ENCODE measurements at regions not wholly inside any gene's neighbourhood (a gene's known extent, or its start where the extent isn't known, plus 50 kb on each side); places are given as distances from the start of the nearest gene placed in this dataset.

- TF ChIP-seq CTCF (IDR thresholded peaks at IDR 0.05) = no peak
- no peak for TF ChIP-seq POLR2A (IDR thresholded peaks at IDR 0.05)
- no peak for TF ChIP-seq POLR2AphosphoS5 (IDR thresholded peaks at IDR 0.05)
These were observed 162.1 kb downstream of the ARL4C start for GRCh38 chr2:234334756-234335155.

All from prostate gland (tissue), 2 donors.